Adrenal gland (tissue), 9 donors: ENCODE measurements at regions not wholly inside any gene's neighbourhood (a gene's known extent, or its start where the extent isn't known, plus 50 kb on each side); places are given as distances from the start of the nearest gene placed in this dataset.

ENCODE experiments used
- DNase-seq, 7 donors: peaks; one replicate each; pipeline ENCODE4 v3.0.0-alpha.2; 2019 to 2020
- H3K27ac ChIP-seq, 5 donors: fragments of 200-600 bp; sonication (generic) in 4 of 5; 1 replicate in 3 of 5; 2 replicates in 2 of 5; pipeline versions ENCODE4 v1.5.1 to v1.8.0; 2016 to 2020; ENCODE audit warnings: mild to moderate bottlenecking in 1 of 5
- H3K27me3 ChIP-seq: fragments of 200-600 bp; 2 replicates; pipeline ENCODE4 v1.8.0; 2021
- H3K36me3 ChIP-seq, 2 donors: fragments of 200-600 bp; replicated peaks in 1 of 2; 1 replicate in 1 of 2; 2 replicates in 1 of 2; pipeline versions ENCODE4 v1.5.1 to v1.8.0; 2018 to 2022
- H3K4me1 ChIP-seq, 2 donors: fragments of 200-600 bp; replicated peaks in 1 of 2; 1 replicate in 1 of 2; 2 replicates in 1 of 2; pipeline versions ENCODE4 v1.5.1 to v1.8.0; 2018 to 2021
- H3K4me3 ChIP-seq, 4 donors: fragments of 200-600 bp; sonication (generic) in 3 of 4; one replicate each; pipeline ENCODE4 v1.5.1; 2016 to 2018
- H3K9me3 ChIP-seq, 3 donors: fragments of 200-600 bp; sonication (generic) in 1 of 3; replicated peaks in 1 of 3; 1 replicate in 2 of 3; 2 replicates in 1 of 3; pipeline versions ENCODE4 v1.5.1 to v1.8.0; 2016 to 2021
- CTCF ChIP-seq, 6 experiments: fragments of 450-650 bp in 4 of 6; fragments of 200-600 bp in 2 of 6; sonication (generic) in 1 of 6; IDR thresholded peaks; 1 replicate in 5 of 6; 2 replicates in 1 of 6; pipeline versions ENCODE4 v1.5.1 to v1.8.0; 2016 to 2021; ENCODE audit warnings: antibody characterized with exemption in 6 of 6, mild to moderate bottlenecking in 2 of 6, moderate library complexity in 1 of 6
- POLR2A ChIP-seq, 2 donors: fragments of 450-650 bp; IDR thresholded peaks; one replicate each; pipeline ENCODE4 v1.6.1; 2017; ENCODE audit warnings: antibody characterized with exemption in 2 of 2, mild to moderate bottlenecking in 2 of 2, moderate library complexity in 1 of 2
- WGBS, 4 donors: extraction: QIAGEN DNeasy Blood & Tissue Kit in 2 of 4; methylation state at CpG; one replicate each; pipeline versions ENCODE4 v1.1.5 to v1.1.7; 2013 to 2017; 5-methylcytosine and 5-hydroxymethylcytosine counted together
- intact Hi-C, 2 donors: fragments of 100-400 bp; cut with DNase I; formaldehyde crosslinking; loops; one replicate each; pipeline versions ENCODE4 v1.14.1 to v1.15.0; 2022 to 2023
- donor health status: healthy with polysubstance abuse.
- donor health status: Bipolar disorder and iron deficiency.
- donor health status: DM: yes; HTN: yes; CAD: no.
- donor health status: DM: no; HTN: no; CAD: no.
- donor health status: DM: no; HTN: no; CAD: no.

- no peak for DNase-seq
- Histone ChIP-seq H3K27ac (no peak overlapping the region), H3K9me3 (no peaks in the 10 kb centered on the region), H3K27me3 (no peaks in the 10 kb centered on the region), H3K4me1 (no peaks in the 10 kb centered on the region), H3K4me3 (no peak overlapping the region), H3K36me3 (no peaks in the 10 kb centered on the region)
- 66 to 77% (median 70%) methylated on average over 1 of the region's 1 CpG for WGBS, 4 donors
- no peak for TF ChIP-seq CTCF (IDR thresholded peaks at IDR 0.05)
- TF ChIP-seq POLR2A (IDR thresholded peaks at IDR 0.05): no peak
- intact Hi-C loops: no loop called here
Measured at GRCh38 chr11:29183301-29183700, 833.5 kb downstream of the KCNA4 start.

- WGBS, 4 donors: 13 to 31% (median 19%) methylated on average over 1 of the region's 1 CpG
- TF ChIP-seq CTCF (IDR thresholded peaks at IDR 0.05): no peak
- TF ChIP-seq POLR2A (IDR thresholded peaks at IDR 0.05): no peak
- DNase-seq: no peak
- intact Hi-C loops: no loop called here
- Histone ChIP-seq H3K9me3 (no peaks in the 10 kb centered on the region), H3K4me1 (no peaks in the 10 kb centered on the region), H3K27ac (no peak overlapping the region), H3K27me3 (no peaks in the 10 kb centered on the region), H3K36me3 (no peaks in the 10 kb centered on the region), H3K4me3 (no peak overlapping the region)
Measured at GRCh38 chr11:29173660-29174062, 843.2 kb downstream of the KCNA4 start.

- no peak for DNase-seq
- Histone ChIP-seq H3K4me1 (no peaks in the 10 kb centered on the region), H3K36me3 (no peaks in the 10 kb centered on the region), H3K27ac (no peak overlapping the region), H3K9me3 (no peaks in the 10 kb centered on the region), H3K4me3 (no peak overlapping the region), H3K27me3 (no peaks in the 10 kb centered on the region)
- 79 to 91% (median 85%) methylated on average over 1 of the region's 1 CpG for WGBS, 4 donors
- intact Hi-C loops: no loop called here
- TF ChIP-seq POLR2A (IDR thresholded peaks at IDR 0.05) (no peak), CTCF (IDR thresholded peaks at IDR 0.05) (no peak)
Measured at GRCh38 chr11:29171360-29171950, 845.4 kb downstream of the KCNA4 start.

- Histone ChIP-seq H3K36me3 (no peaks in the 10 kb centered on the region), H3K27ac (no peak overlapping the region), H3K4me3 (no peak overlapping the region), H3K27me3 (no peaks in the 10 kb centered on the region), H3K4me1 (no peaks in the 10 kb centered on the region), H3K9me3 (no peaks in the 10 kb centered on the region)
- WGBS, 4 donors: 73 to 80% (median 76%) methylated on average over 1 of the region's 1 CpG
- no peak for DNase-seq
- TF ChIP-seq POLR2A (IDR thresholded peaks at IDR 0.05) (no peak), CTCF (IDR thresholded peaks at IDR 0.05) (no peak)
- intact Hi-C loops: no loop called here
Measured at GRCh38 chr11:29166306-29166705, 850.5 kb downstream of the KCNA4 start.
